Gastroesophageal sphincter (tissue), 4 donors: ENCODE measurements at regions not wholly inside any gene's neighbourhood (a gene's known extent, or its start where the extent isn't known, plus 50 kb on each side); places are given as distances from the start of the nearest gene placed in this dataset.
"Not testable (repeated sequence)": the region's sequence is repeated elsewhere in the genome, so short reads cannot be mapped to it uniquely, and the experiment has no call there.

Experiments
- ATAC-seq: fragments of 150-250 bp; one replicate; pipeline ENCODE4 v1.9.1; 2016; ENCODE audit warnings: mild to moderate bottlenecking, moderate library complexity
- H3K27ac ChIP-seq, 4 donors: fragments of 200-600 bp; sonication (generic) in 3 of 4; 1 replicate in 3 of 4; 2 replicates in 1 of 4; pipeline ENCODE4 v1.5.1; 2016 to 2019
- H3K27me3 ChIP-seq: fragments of 200-600 bp; sonication (generic); one replicate; pipeline ENCODE4 v1.5.1; 2019
- H3K36me3 ChIP-seq, 2 donors: fragments of 200-600 bp; sonication (generic); one replicate each; pipeline ENCODE4 v1.5.1; 2019; ENCODE audit warnings: control low read depth in 1 of 2
- H3K4me1 ChIP-seq, 3 donors: fragments of 200-600 bp; sonication (generic); 1 replicate in 2 of 3; 2 replicates in 1 of 3; pipeline ENCODE4 v1.5.1; 2016 to 2019; ENCODE audit warnings: control low read depth in 2 of 3
- H3K4me3 ChIP-seq, 2 donors: fragments of 200-600 bp; sonication (generic); one replicate each; pipeline ENCODE4 v1.5.1; 2019; ENCODE audit warnings: mild to moderate bottlenecking in 1 of 2, moderate library complexity in 1 of 2
- H3K9me3 ChIP-seq, 3 donors: fragments of 200-600 bp; sonication (generic); one replicate each; pipeline ENCODE4 v1.5.1; 2017 to 2019; ENCODE audit warnings: control low read depth in 2 of 3
- CTCF ChIP-seq, 4 experiments: fragments of 200-600 bp in 2 of 4; fragments of 450-650 bp in 2 of 4; sonication (generic) in 1 of 4; IDR thresholded peaks; one replicate each; pipeline ENCODE4 v1.5.1; 2017 to 2019; ENCODE audit warnings: antibody characterized with exemption in 4 of 4, mild to moderate bottlenecking in 2 of 4, moderate library complexity in 2 of 4
- EP300 ChIP-seq: sonication (generic); formaldehyde crosslinking; IDR thresholded peaks from one replicate; pipeline ENCODE4 v1.6.1; 2017; ENCODE audit warnings: antibody characterized with exemption, mild to moderate bottlenecking
- POLR2A ChIP-seq, 2 donors: fragments of 450-650 bp; IDR thresholded peaks; one replicate each; pipeline ENCODE4 v1.6.1; 2017; ENCODE audit warnings: antibody characterized with exemption in 2 of 2, mild to moderate bottlenecking in 2 of 2, moderate library complexity in 1 of 2
- POLR2AphosphoS5 ChIP-seq: sonication (generic); formaldehyde crosslinking; IDR thresholded peaks from one replicate; pipeline ENCODE4 v1.6.1; 2017; ENCODE audit warnings: antibody characterized with exemption
- WGBS, 2 donors: methylation state at CpG; one replicate each; pipeline ENCODE4 v1.1.5; 2018; ENCODE audit warnings: low coverage in 1 of 2; 5-methylcytosine and 5-hydroxymethylcytosine counted together

- ATAC-seq, result no peak
- Histone ChIP-seq H3K4me3 (no peak overlapping the region), H3K27me3 (no peaks in the 10 kb centered on the region), H3K4me1 (no peaks in the 10 kb centered on the region), H3K27ac (no peak overlapping the region), H3K36me3 (no peaks in the 10 kb centered on the region), H3K9me3 (no peaks in the 10 kb centered on the region)
- 94% methylated on average over 1 of the region's 1 CpG; no CpG with 5 or more reads in 1 of the 2 donors for WGBS, 2 donors
- TF ChIP-seq CTCF (IDR thresholded peaks at IDR 0.05) (no peak), POLR2A (IDR thresholded peaks at IDR 0.05) (no peak), EP300 (no peak), POLR2AphosphoS5 (no peak)
Measured at GRCh38 chr13:69274231-69274630, 833.4 kb upstream of the ATXN8OS start.

GRCh38 chr13:69264362-69265334 is 843.0 kb upstream of the ATXN8OS start:
- no peaks in the 10 kb centered on the region for H3K9me3 ChIP-seq
- no peaks in the 10 kb centered on the region for H3K27me3 ChIP-seq
- no peak overlapping the region for H3K4me3 ChIP-seq
- ATAC-seq, result no peak
- H3K27ac ChIP-seq, result no peak overlapping the region
- TF ChIP-seq POLR2A (IDR thresholded peaks at IDR 0.05) (no peak), EP300 (no peak), POLR2AphosphoS5 (no peak), CTCF (IDR thresholded peaks at IDR 0.05) (no peak)
- WGBS, 2 donors, result 80% methylated on average over 1 of the region's 5 CpGs; no CpG with 5 or more reads in 1 of the 2 donors
- no peaks in the 10 kb centered on the region for H3K4me1 ChIP-seq
- H3K36me3 ChIP-seq, result no peaks in the 10 kb centered on the region

- WGBS, 2 donors, result 77 to 80% methylated on average over 1 of the region's 1 CpG
- no peaks in the 10 kb centered on the region for H3K4me1 ChIP-seq
Measured at GRCh38 chr13:69243366-69243765, 864.3 kb upstream of the ATXN8OS start.

GRCh38 chr13:69234171-69234570 is 873.5 kb upstream of the ATXN8OS start:
- TF ChIP-seq POLR2AphosphoS5 (no peak), POLR2A (IDR thresholded peaks at IDR 0.05) (no peak), CTCF (IDR thresholded peaks at IDR 0.05) (no peak), EP300 (no peak)
- Histone ChIP-seq H3K36me3 (no peaks in the 10 kb centered on the region), H3K9me3 (no peaks in the 10 kb centered on the region), H3K27ac (no peak overlapping the region), H3K4me1 (no peaks in the 10 kb centered on the region), H3K27me3 (no peaks in the 10 kb centered on the region), H3K4me3 (no peak overlapping the region)
- ATAC-seq, result no peak

More at GRCh38 chr13:69243366-69243765, 864.3 kb upstream of the ATXN8OS start:
- ATAC-seq, result no peak
- TF ChIP-seq POLR2A (IDR thresholded peaks at IDR 0.05), result no peak
- TF ChIP-seq POLR2AphosphoS5, result no peak
- TF ChIP-seq EP300, result no peak
- no peak for TF ChIP-seq CTCF (IDR thresholded peaks at IDR 0.05)
- H3K4me3 ChIP-seq, result no peak overlapping the region
- no peaks in the 10 kb centered on the region for H3K36me3 ChIP-seq
- H3K27me3 ChIP-seq, result no peaks in the 10 kb centered on the region
- H3K9me3 ChIP-seq, result no peaks in the 10 kb centered on the region
- no peak overlapping the region for H3K27ac ChIP-seq

GRCh38 chr13:69226427-69226826 is 881.2 kb upstream of the ATXN8OS start:
- TF ChIP-seq POLR2A (IDR thresholded peaks at IDR 0.05) (no peak), CTCF (IDR thresholded peaks at IDR 0.05) (no peak), POLR2AphosphoS5 (no peak), EP300 (no peak)
- no peaks in the 10 kb centered on the region for H3K36me3 ChIP-seq
- no peaks in the 10 kb centered on the region for H3K4me1 ChIP-seq
- H3K4me3 ChIP-seq, result no peak overlapping the region
- no peaks in the 10 kb centered on the region for H3K27me3 ChIP-seq
- no peak for ATAC-seq
- H3K9me3 ChIP-seq, result no peaks in the 10 kb centered on the region
- whole genome bisulfite sequencing, 2 donors, result 86 to 94% methylated on average over 2 of the region's 2 CpGs
- H3K27ac ChIP-seq, result no peak overlapping the region

- ATAC-seq, H3K4me1 ChIP-seq, H3K27me3 ChIP-seq, H3K4me3 ChIP-seq, H3K36me3 ChIP-seq, H3K27ac ChIP-seq, H3K9me3 ChIP-seq: not testable (repeated sequence)
- WGBS, 2 donors, result 97 to 98% methylated on average over 8 to 10 of the region's 22 CpGs
Measured at GRCh38 chr13:69221633-69222498, 885.8 kb upstream of the ATXN8OS start.
